Stimulated activated CD4-positive, alpha-beta T cell treated with anti-CD3 and anti-CD28 coated beads, Interleukin-12 subunit alpha, Interleukin-12 subunit beta, amount 100 ng/mL, for 24 hours (primary cell): ENCODE measurements at regions not wholly inside any gene's neighbourhood (a gene's known extent, or its start where the extent isn't known, plus 50 kb on each side); places are given as distances from the start of the nearest gene placed in this dataset.

Experiments used
- DNase-seq, 2 experiments: peaks; one replicate each; pipeline ENCODE4 v3.0.0-alpha.2; 2020; ENCODE audit warnings: low read depth in 2 of 2

DNA sequence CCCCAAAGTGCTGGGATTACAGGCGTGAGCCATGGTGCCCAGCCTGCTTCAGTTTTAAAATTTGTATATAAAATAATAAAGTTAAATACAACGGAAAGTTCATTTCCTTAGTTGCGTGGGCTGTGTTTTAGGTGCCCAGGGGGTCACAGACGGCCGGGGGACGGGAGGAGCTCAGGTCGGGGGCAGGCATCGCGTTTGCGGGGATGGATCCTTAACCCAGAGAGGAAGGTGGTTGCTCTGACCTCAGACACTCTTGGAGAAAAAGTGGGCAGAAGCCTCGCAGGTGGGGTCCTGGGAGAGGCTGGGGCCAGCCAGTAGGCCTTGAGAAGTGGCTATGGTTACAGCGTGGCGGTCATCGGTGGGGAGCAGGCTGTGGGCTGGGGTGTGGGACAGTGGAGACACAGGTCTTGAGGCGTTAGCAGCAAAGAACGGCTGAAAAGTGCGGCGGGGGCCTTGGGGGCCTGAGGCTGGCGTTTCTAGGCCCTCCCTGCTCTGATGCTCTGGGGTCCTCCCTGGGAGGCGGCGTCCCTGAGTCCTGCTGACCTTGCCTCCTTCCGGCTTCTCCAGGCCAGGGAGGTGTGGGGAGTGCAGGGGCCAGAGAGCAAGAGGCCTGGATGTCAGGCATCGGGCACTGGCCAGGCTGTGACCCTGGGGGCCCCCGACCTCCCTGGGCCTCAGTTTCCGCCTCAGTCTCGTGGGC, 54.4 kb downstream of the UNCX start:
- DNase-seq: no peak

GRCh38 chr7:1287752-1288201, 55.1 kb downstream of the UNCX start:
- DNase-seq: no peak

- DNase-seq: no peak
Observed at GRCh38 chr7:1288390-1288995, 55.8 kb downstream of the UNCX start.

DNA sequence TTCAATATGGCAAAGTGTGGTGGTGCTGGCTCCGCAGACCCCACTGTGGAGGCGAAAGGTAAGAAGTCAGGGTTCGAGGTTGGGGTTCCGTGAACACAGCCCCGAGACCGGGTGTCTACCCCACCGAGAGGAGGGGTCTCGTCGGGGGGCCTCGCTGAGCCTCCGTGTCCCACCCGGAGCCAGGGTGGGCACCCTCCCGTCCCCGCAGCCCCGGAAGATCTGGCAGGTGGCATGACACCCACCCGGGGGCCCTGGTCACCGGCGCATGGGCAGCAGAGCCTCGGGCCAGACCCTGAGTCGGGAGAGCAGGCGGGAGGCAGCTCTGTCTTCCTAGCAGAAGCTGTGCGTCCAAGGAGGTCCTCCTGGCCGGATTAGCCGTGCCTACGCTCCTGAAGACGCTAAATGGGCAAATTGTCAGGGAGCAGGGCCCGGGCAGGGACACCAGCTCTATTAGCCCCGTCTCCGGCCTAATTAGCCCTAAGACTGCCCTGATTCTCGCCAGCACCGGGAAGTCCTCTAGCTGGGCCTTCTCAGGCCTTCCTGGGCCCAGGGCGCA, 56.4 kb downstream of the UNCX start:
- no peak for DNase-seq

GRCh38 chr7:1289666-1290025, 57.0 kb downstream of the UNCX start:
- no peak for DNase-seq

GRCh38 chr7:1290026-1290678, 57.5 kb downstream of the UNCX start:
- DNase-seq: no peak

DNA sequence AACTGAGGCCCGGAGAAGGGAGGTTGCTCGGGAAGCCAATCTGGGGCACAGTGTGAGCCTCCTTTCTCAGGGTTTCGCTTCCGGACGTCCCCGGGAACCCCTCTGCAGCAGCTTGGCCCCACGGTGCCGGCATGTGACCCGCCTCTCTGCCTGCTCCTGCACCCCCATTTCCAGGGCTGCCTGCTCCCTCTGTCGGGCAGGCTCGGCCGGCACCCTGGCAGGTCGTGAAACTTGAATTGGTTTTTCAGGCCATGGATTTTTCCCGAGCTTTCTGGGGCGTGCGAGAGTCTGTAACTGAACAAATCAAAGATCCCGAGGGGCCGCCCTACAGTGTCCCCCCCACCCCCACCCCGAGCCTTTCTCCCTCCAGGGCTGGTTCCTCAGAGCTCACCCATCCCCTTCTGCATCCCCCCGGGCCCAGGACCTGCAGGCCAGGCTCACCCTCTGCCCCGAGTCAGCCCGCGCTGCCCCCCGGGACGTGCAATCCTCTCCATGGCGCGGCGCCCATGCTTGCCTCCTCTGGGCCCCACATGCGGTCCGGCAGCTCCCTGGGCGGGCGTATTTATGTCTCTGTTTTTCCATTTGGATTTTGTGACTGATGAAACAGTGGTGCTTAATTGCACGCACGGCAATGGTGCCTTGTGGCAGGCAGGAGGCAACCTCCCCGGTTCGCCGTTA, 58.1 kb downstream of the UNCX start:
- no peak for DNase-seq

DNA sequence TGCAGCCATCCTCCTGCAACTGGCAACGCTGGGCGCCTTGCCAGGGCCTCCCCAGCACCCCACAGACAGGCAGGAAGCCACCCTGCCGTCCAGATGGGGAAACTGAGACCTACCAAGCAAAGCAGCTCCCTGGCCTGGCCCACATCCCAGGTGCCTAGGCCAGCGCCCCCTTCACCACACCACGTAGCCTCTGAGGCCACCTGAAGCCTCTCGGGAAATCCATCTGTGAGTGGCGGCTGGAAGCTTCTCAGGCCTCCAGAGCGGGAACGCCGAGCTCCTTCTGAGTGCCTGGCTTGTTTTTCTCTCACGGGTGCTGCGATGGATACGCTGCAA, 58.7 kb downstream of the UNCX start:
- DNase-seq: no peak

DNA sequence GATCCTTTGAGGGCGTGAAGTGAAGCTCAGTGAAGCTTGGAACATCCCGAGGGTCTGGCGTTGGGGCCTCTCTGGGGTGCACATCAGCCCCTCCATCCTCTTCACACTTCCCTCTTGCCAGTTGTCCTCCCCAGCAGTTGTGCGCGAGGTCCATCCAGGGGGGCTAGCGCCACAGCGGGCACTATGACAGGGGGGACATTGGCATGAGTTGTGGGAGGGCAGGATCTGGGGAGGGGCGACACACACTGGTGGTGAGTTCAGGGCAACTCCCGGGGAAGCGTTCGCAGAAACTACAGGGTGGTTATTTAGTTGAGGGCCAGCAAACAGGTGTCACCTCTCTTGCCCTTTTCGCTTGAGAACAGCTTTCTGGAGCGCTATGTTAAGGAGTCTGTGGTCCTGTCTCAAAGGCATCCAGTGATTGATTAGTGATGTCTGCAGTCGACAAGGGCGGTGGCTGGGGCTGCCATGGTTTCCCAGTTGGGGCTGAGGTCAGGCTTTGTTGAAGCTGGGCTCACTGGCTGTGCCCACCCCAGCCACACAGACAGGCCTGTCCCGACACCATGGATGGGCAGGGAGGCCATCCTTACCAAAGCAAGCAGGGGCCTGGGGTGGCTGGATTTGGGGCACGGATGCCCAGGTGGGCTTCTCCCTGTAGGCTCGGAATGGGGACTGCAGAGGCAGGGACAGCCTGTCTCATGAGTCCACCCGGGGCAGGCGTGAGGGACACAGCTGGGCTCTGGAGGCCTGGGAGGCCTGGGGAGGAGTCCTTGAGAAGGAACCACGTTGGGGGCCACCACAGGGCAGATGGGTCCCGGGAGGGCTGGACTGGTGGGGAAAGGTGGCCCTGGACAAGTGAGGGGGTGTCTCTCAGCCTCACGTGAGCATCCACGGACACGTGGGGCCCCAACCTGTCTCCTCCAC, 59.4 kb downstream of the UNCX start:
- no peak for DNase-seq

DNA sequence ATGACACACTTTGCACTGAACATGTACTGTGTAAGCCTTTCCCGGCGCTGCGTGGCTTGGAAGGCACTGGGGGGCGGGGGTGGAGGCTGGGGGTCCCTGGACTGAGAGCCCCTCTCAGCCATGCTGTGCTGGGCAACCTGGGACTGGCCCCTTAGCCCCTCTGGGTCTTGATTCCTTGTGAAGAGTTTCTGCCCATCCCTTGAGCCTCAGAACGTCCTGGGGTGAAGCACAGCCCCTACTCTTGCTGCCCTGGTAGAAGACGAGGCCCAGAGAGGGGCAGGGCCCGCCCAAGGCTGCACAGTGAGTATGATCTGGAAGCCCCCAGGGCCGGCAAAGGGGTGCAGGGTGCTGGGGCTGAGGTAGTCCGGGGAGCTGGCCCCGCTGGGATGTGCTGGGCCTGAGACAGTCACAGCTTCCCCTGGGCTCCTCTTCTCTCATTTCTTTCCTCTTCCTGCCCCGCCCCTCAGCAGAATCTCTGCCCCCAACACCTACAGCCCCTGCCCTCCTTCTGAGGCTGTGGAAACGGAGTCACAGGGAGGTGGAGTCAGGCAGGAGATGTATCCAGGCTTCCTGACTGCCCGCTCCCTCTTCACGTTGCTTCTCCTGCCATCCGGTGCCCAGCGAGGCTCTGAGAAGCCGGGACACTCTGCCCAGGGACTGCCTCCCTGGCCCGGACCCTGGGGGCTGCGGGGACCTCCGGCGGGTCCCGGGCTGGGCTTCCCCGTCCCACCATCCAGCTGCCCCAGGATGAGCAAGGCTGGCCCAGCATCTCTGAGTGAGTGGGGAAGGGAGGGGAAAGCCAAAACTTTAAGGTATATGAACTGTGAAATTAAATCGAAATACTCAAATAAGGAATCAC, 60.5 kb downstream of the UNCX start:
- no peak for DNase-seq

- DNase-seq: no peak
Observed at GRCh38 chr7:1293950-1294411, 61.3 kb downstream of the UNCX start.

GRCh38 chr7:1295776-1296355, 63.2 kb downstream of the UNCX start:
- no peak for DNase-seq

DNA sequence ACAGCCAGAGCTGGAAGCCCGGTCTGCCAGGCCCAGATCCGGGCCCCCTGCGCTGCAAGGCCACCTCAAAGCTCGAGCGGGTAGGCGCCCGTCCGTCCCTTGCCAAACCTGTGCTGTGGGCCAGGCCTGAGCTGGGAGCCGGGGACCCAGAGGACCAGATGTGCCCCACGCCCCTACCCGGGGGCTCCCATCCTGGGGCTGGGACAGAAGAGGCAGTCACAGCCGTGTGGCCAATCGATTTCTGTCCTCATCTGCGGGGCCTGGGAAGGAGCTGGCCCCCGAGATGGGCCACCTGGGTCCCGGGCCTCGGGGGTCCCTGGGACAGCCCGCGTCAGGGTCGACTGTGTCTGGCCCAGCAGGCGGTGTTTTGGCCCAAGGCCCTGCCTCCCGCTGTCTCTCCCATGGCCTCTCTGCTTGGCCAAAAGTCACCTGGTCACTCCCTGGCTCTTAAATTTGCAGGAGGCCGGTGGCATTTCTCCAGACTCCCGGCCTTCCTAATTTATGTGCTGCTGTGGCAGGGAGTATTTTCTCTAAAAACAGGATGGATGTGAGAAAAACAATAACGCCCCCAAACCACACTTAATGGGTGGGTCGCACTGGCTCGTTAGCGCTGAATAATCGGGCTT, 63.8 kb downstream of the UNCX start:
- DNase-seq: no peak

DNA sequence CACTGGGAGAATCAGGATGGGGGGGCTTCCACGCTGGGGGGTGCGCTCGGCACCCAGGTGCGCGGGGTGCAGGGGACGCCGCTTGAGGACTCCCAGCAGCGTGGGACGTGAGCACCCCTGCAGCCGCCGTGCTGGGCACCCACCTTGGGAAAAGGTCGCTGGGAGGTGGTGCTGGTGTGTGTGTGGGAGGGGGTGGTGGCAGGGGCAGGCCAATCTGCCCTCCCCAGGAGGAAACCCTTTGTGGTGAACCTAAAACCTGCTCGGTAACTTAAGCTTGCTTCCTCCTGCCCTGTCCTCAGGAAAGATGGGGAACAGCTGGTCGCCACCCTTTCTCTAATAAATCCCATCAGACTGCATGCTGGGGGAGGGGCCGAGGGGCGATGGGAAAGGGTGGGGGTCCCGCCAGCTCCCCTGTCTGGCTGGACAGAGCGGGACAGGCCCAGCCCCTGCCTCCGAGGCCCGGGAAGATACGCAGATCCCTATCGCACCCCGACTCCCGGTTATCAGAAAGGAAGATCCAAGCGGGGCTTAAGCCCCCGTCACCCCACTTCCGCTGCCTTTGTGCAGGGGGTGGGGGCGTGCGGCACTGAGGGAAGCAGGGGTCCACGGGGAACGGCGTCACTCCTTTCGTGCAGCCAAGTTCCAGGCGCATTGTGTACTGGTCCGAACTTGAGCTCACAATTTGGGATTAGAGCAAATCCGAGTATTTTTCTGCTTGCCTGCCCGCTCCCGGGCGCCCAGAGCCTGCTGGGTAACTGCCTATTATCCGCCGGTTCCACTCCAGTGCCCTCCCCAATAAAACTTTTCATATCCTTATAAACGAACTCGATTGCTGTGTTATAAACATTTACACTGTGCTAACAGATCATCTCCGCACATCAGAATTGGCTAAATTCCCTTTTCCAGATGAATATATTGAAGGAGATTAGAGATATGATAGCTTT, 64.6 kb downstream of the UNCX start:
- no peak for DNase-seq

DNA sequence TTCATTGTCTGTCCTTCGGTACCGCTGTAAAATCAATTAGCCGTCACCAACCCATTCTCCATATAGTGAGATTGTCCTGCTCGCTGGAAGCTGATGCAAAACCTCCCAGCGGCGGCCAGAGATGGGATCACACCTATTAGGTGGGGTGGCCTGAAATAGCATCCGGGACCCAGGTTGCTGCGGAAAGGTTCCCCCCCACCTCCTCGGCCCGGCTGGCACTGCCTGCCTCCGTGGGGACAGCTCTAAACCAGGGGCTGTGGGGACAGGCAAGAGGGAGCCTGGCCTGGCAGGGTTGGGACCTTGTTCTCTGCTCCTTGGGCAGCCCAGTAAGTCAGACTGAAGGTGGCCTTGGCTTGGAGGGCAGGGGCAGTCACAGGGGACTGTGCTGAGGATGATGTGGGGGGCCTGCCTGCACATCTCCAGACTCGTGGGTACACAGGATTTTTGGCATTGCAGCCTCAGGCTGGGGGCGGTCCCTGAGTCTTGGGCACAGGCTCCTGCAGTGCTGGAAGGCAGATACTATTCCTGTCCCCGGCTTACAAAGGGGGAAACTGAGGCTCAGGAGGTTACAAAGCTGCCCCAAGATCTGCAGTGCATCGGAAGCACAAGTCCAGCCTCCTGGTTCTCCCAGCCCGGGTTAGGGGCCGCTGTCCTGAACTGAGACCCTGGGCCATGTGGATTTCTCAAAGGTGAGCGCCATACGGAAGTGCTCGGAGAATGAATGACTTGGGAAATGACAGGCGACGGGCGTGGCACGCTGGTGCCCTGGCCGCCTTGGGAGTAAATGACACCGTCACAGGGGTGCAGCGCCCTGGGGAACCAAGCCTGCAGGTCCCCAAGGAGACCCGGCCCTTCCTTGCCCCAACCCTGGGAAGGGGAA, 65.6 kb downstream of the UNCX start:
- DNase-seq: no peak

DNA sequence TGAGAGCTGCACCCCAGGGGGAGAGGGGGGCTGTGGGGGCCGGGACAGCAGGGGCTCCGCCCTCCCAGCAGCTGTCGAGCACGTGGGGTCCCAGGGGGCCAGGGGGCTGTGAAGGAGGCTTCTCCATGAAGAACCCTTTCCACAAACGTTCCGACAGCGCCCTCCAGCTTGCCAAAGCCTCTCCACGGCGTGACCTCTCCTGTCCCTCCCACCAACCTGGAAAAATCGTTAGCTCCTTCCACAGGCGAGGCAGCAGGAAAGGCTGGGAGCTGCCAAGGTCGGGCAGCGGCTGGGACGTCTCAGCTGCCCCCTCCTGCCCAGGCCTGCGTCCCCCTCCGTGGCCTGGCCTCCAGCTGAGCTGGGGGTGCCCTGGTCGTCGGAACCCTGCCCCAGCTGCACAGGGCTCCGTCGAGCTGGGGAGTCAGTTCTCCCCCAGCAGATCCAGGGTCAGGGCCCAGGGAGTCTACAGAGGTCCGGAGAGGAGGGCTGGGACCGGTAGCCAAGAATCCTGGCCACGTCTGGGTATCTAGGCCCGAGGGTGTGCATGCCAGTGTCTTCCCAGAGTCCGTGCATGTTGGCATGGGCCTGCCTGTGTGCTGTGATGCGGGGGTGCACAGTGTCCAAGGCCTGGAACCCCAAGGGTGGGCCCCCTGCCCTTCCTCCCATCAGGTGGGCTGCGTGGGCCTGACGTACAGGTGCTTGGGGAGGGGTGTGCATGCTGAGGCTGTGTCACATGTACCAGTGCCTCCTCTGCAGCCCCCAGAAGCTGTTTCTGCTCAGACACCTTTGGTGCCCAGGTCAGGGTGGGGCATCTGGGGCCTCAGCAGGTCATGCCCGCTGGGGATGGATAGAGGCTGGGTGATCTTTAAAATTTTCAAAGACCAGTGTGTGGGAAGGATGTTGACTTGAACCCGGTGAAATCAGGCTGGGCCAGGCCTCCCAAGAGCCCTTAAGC, 66.5 kb downstream of the UNCX start:
- no peak for DNase-seq
